CD4-positive, alpha-beta T cell treated with Interleukin-1 beta for 1 hour (primary cell): ENCODE measurements at regions not wholly inside any gene's neighbourhood (a gene's known extent, or its start where the extent isn't known, plus 50 kb on each side); places are given as distances from the start of the nearest gene placed in this dataset.

Source experiments
- DNase-seq, 2 donors: peaks; one replicate each; pipeline ENCODE4 v3.0.0-alpha.2; 2020 to 2022

DNA sequence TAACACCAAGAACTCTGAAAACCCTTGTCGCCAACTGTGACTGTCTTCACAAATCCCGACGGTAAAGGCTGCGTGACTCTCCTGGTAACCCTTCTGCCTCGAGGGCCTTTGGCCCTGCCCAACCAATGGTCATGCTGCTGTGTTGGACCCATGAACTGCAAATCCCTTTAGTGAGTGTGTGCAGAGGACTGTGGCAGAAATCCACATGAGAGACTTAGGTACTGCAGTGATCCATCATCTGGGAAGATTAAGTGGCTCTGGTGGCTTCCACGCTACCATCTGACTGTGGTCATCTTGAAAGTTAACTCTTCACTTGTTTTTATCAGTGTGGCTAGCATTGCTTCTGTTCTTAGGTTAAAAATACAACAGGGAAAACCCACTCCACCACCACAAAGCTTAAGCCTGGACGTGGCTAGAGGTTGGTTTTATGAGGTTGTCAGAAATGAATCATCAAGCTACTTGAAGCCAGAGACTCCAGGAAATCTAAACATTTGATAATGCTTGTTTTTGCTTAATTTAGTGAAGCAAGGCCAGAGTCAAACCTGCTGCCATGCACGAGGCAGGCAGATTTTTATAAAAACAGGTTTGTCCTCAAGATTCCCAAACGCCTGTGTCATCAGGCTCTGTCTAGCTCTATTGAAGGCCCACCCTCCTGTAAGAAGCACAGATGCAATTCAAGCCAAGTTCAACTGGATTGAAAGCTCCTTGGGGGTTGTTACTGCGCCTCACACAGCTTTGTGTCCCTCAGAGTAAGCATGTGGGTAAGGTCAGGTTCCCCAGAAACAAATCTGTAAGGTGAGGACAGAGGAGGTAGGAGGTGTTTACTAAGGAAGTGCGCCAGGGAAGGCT, 52.7 kb upstream of the ERCC6L2 start:
- DNase-seq: no peak

DNA sequence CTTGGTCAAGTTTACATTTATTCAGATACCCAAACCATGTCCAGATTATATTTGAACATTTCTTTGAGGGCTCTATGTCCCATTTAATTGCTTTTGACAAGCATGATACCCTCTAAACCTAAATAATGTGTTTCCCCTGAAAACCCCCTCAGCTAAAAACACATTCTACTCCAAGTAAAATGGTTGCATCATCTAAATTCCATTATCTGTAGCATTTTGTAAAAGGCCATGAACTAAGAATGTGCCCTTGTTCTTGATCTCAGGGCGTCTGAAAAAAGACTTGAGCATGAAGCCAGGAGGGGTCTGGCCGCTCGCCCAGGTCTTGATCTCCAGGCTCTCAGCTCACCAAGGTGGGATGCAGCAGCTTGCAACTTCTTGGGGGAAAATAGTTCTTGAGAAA, 53.5 kb upstream of the ERCC6L2 start:
- DNase-seq: no peak

DNA sequence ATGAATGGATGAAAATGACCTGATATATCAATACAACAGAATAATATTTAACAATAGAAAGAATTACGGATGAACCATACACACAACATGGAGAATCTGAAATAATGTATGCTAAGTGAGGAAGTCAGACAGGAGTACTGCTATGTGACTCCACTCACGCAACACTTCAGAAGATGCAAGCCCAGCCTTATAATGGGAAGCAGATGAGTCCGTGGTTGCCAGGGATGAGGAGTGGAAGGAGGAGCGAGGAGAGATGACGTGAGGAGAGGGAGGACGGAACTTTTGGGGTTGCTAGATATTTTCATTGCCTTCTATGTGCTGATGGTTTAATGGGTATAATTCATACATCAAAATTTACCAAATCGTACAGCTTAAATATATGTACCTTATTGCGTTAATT, 55.4 kb upstream of the ERCC6L2 start:
- no peak for DNase-seq

DNA sequence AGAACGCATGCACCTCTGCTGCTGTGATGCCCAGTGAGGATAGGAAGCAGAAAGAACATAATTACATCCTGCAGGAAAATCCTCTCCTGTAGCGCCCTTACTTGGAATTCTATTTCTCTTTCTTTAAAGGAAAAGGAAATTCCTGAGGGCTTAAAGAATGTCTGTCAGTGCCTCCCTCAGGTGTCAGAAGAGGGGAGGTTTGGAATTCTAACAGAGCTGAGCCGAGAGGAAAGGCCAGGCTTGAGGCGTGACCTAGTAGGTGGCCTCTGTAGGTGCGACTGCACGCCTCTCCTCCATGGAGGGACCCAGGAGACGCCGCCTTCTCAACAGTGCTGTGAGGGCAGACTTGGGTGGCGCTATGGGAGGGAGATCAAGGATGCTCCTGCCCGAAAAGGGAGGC, 55.9 kb upstream of the ERCC6L2 start:
- DNase-seq: no peak

DNA sequence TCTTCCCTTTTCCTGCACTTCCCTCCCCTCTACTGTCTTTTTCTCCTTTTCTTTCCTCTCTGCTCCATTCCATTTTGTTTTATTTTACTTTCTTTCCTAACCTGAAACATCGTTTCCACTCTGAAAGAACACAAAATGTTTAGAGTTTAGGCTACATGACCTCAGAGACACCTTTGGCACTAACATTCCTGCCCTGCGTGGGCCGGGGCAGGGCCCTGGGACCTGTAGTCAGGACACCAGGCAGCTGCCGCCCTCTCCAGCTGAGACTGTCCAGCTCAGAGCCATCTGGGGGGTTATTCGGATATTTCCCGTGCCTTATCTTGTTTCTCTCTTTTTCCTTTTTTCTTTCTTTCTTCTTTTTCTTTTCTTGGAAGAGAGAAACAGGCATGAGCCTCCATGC, 58.3 kb upstream of the ERCC6L2 start:
- DNase-seq: no peak

DNA sequence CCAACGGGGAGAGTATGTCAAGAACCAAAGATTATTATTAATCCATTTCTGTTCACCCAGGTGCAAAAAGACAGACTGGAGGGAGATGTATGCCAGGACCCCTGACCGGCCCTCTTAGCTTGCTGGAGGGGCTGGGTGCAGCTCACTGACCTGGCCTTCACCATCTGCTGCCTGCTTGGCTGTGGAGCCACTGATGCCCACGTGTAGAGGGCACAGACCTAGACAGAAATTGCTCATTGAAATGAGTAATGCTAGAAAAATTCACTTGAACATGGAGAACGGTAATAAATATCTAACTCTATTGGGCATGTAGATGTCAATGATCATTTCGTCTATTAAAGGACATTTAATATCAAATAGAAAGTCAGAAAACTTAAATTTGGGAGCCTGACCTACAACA, 58.8 kb upstream of the ERCC6L2 start:
- no peak for DNase-seq

DNA sequence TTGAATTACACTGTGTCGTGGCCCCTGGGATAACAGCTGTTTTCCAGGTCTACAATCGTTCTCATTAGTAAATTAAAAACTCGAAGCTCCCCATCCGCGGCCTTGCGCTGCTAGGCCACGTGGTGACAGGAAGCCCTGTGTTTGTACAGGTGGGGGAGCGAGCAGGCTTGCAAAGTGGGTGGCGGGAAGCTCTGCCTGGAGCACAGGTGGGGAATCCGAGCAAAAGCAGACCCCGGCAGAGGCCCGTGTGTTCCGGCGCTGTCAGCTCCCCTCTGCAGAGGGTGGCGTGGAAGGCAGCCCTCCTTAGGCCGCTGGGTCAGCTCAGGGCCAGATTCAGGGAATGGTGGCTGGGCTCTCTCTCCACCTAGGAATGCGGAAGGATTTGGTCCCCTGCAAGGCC, 59.5 kb upstream of the ERCC6L2 start:
- no peak for DNase-seq

DNA sequence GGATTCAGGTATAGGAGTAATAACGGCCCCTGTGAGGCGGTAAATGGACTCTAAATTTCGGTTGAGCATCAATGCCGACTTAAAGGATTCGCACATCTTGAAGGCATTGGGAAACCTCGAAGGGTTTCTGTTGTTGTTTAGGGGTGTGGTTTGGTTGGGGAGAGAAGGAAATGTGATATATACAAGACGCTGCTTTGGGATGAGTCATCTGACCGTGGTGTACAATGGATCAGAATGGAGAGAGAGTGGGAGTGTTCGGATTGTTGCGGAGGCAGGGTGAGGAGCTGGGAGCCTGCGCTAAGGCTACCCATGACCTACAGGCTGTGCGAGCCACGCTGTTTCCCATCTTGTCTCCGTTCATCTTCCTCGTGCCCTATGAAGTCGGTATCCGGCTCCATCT, 60.4 kb upstream of the ERCC6L2 start:
- no peak for DNase-seq

DNA sequence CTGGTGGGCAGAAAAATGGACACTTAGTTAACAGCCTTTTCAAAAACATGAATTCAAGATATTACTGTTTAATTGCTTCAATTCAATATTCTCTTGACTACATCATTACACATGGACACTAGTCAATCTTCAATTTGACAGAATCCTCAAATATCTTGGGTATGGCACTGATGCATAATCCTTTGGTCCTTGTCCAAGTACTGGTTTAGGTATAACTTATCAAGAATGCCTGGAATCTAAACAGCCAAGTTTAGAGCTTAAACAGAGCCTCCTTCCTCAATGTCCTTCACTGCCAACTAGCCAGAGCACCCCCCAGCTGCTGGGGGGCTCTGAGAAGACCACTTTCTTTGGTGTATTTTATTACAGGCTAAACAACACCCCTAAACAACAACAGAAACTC, 61.6 kb upstream of the ERCC6L2 start:
- no peak for DNase-seq

DNA sequence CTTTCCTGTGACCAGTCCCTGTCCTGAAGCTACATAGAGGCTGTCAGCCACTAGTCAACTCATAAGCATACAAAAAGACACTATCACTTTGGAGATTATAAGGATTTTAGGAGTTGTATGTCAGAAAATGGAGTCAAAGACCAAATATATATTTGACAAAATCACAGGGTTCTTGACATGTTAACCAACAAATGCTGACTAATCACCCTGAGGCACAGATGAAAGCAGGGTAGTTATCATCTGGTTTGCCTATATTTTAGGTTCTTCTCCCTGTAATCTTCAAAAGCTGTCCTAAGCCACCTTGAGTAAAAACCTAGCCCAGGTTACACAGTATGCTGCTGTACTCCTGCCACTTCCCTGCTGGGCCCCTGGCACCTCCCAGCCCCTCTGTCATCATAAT, 64.7 kb upstream of the ERCC6L2 start:
- DNase-seq: no peak

DNA sequence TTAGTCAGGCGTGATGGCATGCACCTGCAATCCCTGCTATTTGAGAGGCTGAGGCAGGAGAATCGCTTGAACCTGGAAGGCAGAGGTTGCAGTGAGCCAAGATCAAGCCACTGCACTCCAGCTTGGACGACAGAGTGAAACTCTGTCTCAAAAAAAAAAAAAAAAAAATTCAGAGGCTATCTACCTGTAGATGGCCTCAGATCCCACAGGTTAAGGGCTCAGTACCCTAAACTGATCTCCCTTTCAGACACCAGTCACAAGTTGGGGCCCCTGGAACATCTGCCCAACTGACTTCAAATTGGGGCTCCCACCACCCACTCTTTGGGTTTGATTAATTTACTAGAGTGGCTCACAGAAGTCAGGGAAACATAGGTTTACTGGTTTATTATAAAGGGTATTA, 65.4 kb upstream of the ERCC6L2 start:
- DNase-seq: no peak

DNA sequence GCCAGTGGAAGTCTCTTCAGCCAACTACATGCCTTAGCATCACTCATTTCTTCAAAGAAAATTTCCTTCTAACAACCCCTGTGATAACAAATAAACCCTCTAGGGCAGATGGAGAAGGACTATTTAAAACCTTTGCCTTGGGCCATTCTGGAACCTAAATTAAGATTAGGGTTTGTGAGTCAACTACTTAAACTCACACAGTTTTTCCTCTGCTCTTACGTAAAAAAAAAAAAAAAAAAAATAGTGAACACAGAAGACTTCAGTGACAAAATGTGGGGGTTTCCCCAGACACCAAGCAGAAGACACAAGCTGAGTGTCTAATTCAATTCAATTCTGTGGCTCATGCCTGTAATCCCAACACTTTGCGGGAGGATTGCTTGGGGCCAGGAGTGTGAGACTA, 65.8 kb upstream of the ERCC6L2 start:
- DNase-seq: no peak

DNA sequence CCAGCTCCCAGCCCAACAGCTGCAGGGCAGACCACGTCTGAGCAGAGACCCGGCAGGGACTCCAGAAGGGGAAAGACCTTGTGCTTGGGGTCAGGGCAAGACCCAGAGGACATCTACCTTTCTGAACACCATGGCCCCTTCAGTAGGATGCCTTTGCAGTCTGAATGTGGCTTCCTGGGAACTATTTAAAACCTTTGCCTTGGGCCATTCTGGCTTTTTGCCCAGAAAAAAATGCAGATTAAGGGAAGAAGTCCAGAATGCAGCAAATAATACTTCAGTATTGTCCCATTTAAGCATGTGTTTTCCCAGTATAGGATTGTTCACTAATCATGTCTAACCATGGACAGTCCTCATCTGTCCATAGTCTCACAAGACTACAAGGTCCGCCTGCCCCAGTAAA, 67.5 kb upstream of the ERCC6L2 start:
- DNase-seq: no peak

DNA sequence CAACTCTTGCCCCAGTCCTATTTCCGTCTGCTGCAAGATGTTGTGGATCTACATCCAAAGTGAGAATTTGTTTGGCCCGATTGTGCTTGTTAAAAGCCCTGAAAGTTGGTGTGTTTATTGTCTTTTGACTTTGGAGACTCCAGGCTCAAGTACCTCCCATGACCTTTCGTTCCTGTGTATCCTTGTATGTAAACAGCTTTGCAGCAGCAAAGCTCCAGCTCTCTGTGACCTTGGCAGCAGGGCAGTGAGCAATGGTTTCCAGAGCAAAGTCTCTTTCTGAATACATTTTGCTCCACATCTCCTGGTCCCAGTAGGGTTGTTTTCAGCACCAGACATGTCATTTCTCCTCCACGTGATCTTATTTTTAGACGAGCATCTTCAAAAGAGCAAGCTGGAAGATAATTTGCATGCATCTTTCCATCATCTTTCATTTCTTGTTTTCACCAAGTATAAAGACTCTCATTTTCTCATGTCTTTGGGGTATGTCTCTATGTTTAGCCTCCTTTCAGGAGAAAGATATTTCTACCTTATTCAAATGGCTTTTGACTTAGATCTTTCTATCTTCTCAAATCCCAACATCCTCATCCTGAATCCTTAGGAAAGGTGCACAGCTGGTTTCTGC, 68.1 kb upstream of the ERCC6L2 start:
- no peak for DNase-seq

DNA sequence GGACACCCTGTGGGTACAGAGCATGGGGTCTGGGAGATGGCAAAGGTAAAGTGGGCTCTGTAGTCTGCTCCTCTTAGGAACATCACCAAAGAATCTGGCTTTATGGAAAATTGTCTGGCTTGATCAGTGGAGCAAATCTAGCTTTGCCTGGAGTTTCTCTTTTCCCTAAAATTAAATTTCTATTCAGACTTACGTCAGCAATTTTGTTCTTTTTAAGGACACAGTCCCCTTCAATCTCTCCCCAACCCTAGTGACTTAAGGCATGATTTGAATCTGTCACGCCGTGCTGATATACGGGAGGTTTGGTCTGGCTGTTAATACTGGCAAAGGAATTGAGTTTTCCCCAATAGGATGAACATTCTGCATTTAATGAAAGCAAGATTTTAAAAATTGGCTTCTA, 72.3 kb upstream of the ERCC6L2 start:
- no peak for DNase-seq

DNA sequence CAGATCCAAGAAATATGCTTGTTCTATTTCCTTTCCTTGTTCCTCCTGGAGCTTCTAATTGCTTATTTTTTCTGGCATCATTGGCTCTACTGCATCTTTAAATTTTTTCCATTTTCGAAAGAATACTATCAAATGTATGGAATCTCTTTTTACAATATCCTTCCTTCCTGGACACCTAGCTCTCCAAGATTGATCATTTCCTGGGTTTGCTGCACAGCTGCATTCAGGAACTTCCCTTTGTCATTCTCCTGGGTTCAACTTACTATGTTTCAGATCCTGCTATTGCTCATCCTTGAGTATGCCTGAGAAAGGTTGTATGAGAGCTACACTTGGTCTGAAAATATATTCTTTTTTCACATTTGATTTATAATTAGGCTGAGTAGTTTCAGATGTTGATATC, 73.7 kb upstream of the ERCC6L2 start:
- DNase-seq: no peak

DNA sequence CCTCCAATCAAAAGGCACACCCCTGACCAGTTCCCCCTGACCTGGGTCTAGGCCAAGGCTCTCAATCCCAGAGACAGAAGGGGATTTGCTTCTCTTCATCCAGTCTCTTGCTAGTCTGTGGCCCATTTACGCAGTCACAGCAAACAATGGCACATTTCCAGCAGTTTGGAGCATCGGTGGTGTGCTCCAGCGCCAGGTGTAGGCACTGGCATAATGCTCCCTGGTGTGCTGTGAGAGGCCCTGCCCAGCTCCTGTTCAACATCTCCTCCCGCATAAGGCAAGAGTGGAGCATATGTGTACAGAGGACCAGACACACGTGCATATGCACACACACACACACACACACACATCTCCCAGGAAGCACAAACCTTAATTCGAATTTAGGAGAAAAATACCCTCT, 79.5 kb upstream of the ERCC6L2 start:
- DNase-seq: no peak

DNA sequence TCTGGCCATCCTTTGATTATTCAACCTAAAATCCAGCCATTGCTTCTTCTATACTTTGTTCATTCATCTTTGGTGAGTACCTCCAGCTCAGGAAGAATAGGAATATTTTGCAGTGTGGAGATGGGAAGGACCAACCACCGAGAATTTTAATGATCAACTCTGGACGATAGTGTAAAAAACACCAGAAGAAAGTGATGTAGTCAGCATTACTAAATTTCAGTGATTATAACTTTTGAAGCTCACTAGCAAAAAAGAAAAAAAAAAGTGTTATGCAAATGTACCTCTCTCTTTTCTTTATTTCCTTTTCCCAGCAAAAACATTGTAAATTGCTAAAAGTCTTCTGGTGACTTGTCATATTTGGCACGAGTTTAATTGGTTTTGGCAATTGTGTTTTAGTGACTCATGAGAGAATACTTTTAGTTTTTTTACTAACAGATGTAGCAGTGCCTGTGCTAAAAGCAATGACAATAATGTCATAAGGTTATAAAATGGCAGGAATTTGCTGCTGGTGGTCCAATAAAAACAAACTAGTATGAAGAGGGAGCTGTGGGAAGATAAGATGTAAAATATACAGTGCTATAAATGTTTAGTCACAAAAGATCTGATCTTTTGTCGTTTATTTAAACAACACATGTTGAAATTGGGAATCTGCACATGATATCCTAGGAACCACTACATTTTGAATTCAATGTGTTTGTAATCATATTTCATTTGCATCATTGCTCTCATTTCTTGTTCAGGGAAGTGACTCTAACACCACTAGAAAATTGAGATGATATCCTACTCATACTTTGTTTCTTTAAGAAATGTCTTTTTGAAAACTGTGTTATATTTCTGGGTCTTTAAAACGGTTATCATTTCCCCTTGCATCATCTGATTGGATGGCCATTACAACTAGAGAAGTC, 81.3 kb upstream of the ERCC6L2 start:
- no peak for DNase-seq

DNA sequence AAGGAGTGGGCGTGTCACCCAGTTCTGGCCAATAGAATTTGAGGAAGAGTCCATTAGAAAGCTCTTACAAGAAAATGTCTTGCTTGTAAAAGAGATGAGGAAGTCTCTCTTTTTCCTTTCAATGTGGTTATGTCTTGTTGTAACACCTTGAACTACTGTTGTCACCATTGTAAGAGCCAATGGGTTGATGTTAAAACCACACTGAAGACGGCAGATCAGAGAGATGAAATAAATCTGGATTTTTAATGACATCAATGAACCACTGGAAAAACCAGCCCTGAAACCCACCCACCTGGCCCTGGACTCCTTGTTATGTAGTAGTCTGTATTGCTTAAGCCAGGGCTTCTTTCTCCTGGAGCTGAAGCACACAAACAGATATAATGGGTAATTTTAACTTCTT, 83.8 kb upstream of the ERCC6L2 start:
- no peak for DNase-seq

DNA sequence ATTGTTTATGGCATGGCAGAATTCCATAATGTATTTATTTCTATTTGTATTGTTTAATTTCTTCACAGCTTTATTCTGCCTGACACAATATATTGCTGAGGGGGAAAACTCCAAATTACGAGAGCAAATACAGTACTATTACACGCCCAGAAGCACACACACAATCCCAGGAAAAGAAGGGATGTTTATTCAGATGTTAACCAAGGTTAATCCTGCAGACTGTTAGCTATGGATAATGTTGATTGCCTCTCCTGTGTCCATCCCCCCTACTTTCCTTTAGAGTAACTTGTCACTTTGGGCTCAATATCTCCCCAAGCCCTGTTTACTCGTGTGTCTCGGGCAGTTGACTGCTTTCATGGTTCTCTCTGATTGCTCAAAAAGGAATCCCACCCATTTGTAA, 84.2 kb upstream of the ERCC6L2 start:
- no peak for DNase-seq

DNA sequence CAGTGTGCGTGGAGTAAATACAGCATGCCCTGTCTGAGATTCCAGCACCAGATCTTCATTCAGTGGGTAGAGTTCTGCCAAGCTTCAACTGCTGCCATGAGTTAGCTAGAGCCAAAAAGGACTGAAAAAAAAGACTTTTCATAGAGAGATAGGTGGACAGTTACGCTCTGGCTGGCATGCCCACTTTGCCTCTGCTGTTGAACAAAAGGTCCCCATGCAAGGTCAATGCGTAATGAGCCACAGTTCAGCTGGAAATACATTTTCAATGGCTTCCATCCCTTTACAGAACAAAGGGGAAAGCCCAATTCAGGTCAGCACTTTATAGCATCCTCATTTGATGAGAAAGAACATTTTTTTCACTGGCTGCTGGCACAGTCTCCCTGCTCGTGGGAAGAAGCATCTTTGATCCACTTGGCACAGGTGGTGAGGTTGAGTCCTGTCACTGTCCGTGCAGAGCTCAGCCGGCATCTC, 86.9 kb upstream of the ERCC6L2 start:
- no peak for DNase-seq

DNA sequence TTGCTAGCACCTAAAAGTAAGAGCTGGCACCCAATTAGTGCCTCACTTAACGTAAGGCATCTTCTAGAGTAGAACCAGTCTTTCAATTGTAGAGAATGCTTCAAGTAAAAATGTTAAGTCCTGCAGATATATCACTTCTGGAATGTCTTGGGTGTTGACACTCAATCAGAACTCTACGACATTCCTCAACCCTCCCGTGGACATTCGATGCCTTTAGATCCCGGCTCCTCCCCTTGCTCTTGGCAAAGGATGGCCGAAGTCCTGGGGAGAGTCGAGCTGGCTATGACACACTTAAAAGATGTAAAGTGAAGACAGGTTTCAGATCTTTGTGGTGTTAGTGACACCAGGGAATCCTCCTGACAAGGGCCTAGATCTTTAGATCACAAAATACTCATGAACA, 87.5 kb upstream of the ERCC6L2 start:
- no peak for DNase-seq

DNA sequence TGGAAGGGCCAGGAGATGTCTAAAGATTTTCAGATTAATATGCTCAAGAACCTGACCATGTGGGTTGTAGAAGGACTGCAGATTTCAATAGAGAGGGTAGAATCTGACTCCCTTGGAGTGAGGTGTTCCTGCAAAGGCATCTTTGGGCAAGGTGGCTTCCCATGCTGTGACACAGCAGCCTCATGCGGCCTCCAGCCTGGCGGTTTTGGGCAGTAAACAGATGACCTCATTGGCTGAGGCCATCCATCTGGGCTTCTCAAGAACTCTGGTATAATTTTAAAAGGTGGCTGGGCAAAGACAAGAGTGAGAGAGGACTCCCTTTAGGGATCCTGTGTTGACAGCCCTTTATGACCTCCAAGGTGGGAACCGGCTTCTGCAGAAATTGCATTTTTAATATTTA, 90.3 kb upstream of the ERCC6L2 start:
- DNase-seq: no peak

DNA sequence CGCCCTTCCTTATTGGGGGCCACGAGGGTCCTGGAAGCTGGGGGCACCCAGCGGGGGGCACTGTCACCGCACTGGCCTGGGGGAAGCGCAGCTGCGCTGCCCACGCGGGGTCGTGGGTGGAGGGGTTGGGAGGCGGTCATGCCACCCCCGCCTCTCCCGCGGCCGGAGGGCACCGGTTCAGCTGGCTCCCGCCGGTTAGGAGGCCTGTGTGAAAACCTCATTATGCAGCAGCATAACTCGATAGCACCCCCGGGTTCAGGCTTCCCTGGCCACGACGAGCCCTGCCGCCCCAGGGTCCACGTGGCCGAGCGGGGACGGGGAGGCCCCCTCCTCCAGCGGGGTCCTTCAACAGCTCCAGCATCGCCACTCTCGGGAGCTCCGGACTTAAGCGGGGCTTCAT, 91.2 kb upstream of the ERCC6L2 start:
- no peak for DNase-seq
